Kidney tubule cell (primary cell): ENCODE measurements at regions not wholly inside any gene's neighbourhood (a gene's known extent, or its start where the extent isn't known, plus 50 kb on each side); places are given as distances from the start of the nearest gene placed in this dataset.

Experiments
- DNase-seq: peaks from one replicate; pipeline ENCODE4 v3.0.0-alpha.2; 2018; ENCODE audit warnings: low spot score

GRCh38 chr5:124114911-124115310 is 602.9 kb downstream of the CSNK1G3 start:
- no peak for DNase-seq

GRCh38 chr5:124111886-124112285 is 599.9 kb downstream of the CSNK1G3 start:
- DNase-seq: peak; percentile 50

GRCh38 chr5:124110942-124111341 is 599.0 kb downstream of the CSNK1G3 start:
- DNase-seq: no peak

GRCh38 chr5:124105326-124105725 is 593.3 kb downstream of the CSNK1G3 start:
- DNase-seq: no peak

- DNase-seq: no peak
These were observed 592.8 kb downstream of the CSNK1G3 start for GRCh38 chr5:124104821-124105220.

- DNase-seq: peak; percentile 19
These were observed 592.4 kb downstream of the CSNK1G3 start for GRCh38 chr5:124104344-124104743.

- DNase-seq: peak; percentile 66
These were observed 591.7 kb downstream of the CSNK1G3 start for GRCh38 chr5:124103671-124104070.

- DNase-seq: peak; percentile 6
These were observed 591.1 kb downstream of the CSNK1G3 start for GRCh38 chr5:124103056-124103455.

- DNase-seq: no peak
These were observed 590.5 kb downstream of the CSNK1G3 start for GRCh38 chr5:124102486-124102885.

- no peak for DNase-seq
These were observed 581.7 kb downstream of the CSNK1G3 start for GRCh38 chr5:124093658-124094057.

- no peak for DNase-seq
These were observed 578.1 kb downstream of the CSNK1G3 start for GRCh38 chr5:124090115-124090514.

GRCh38 chr5:124089578-124089977 is 577.6 kb downstream of the CSNK1G3 start:
- DNase-seq: no peak

GRCh38 chr5:124088289-124089032 is 576.5 kb downstream of the CSNK1G3 start:
- DNase-seq: no peak

GRCh38 chr5:124087752-124088151 is 575.8 kb downstream of the CSNK1G3 start:
- DNase-seq: no peak

GRCh38 chr5:124080256-124080655 is 568.3 kb downstream of the CSNK1G3 start:
- peak; percentile 13 for DNase-seq

- no peak for DNase-seq
These were observed 567.1 kb downstream of the CSNK1G3 start for GRCh38 chr5:124079062-124079461.

GRCh38 chr5:124074500-124074899 is 562.5 kb downstream of the CSNK1G3 start:
- DNase-seq: no peak

GRCh38 chr5:124072570-124072969 is 560.6 kb downstream of the CSNK1G3 start:
- no peak for DNase-seq

GRCh38 chr5:124071039-124071438 is 559.1 kb downstream of the CSNK1G3 start:
- no peak for DNase-seq

- DNase-seq: no peak
These were observed 553.5 kb downstream of the CSNK1G3 start for GRCh38 chr5:124065508-124065907.

GRCh38 chr5:124064956-124065355 is 553.0 kb downstream of the CSNK1G3 start:
- DNase-seq: peak; percentile 88

GRCh38 chr5:124061663-124062062 is 549.7 kb downstream of the CSNK1G3 start:
- DNase-seq: no peak

- DNase-seq: no peak
These were observed 549.1 kb downstream of the CSNK1G3 start for GRCh38 chr5:124061068-124061430.

GRCh38 chr5:124060413-124061067 is 548.6 kb downstream of the CSNK1G3 start:
- DNase-seq: no peak
